ENCODE measurements at regions not wholly inside any gene's neighbourhood (a gene's known extent, or its start where the extent isn't known, plus 50 kb on each side); places are given as distances from the start of the nearest gene placed in this dataset.

- Histone ChIP-seq H3K4me2 (ENCODE audit: low read length) (no peak overlapping the region), H3K4ac (ENCODE audit: low read depth, low read length) (no peak overlapping the region), H4K8ac (ENCODE audit: low read depth, low read length) (no peak overlapping the region), H3K9ac (ENCODE audit: low read length) (no peak overlapping the region), H3K27me3 (ENCODE audit: insufficient read depth, low read length, poor library complexity) (no peaks in the 10 kb centered on the region), H2AK5ac (ENCODE audit: low read length) (no peak overlapping the region), H3K4me1 (ENCODE audit: control insufficient read depth, low read depth, low read length) (no peaks in the 10 kb centered on the region), H2BK15ac (replicated peaks; ENCODE audit: low read depth) (no peak overlapping the region), H3K36me3 (ENCODE audit: control insufficient read depth, insufficient read depth, low read length) (no peaks in the 10 kb centered on the region), H3K23ac (ENCODE audit: low read length) (no peak overlapping the region), H3K79me1 (ENCODE audit: low read length) (no peaks in the 10 kb centered on the region), H3K4me3 (ENCODE audit: low read length) (no peak overlapping the region), H3K79me2 (ENCODE audit: control insufficient read depth, insufficient read depth, low read length) (no peaks in the 10 kb centered on the region), H4K5ac (ENCODE audit: low read length) (no peak overlapping the region), H3K27ac (ENCODE audit: low read depth, low read length) (no peak overlapping the region), H3K18ac (ENCODE audit: low read length) (no peak overlapping the region), H2BK5ac (ENCODE audit: low read length) (no peak overlapping the region), H2BK120ac (ENCODE audit: low read depth, low read length) (no peak overlapping the region), H3K56ac (ENCODE audit: low read length) (no peak overlapping the region)
- no CpG with 5 or more reads among the region's 3 CpGs for WGBS (ENCODE audit: extremely low coverage, insufficient coverage, low lambda C conversion rate)
- DNase-seq, result no peak
Observed at GRCh38 chr3:162684260-162684659, 1187.7 kb downstream of the OTOL1 start.

- no peak overlapping the region for H3K9ac ChIP-seq (ENCODE audit: low read length)
- H2BK15ac ChIP-seq (replicated peaks; ENCODE audit: low read depth), result no peak overlapping the region
- WGBS (ENCODE audit: extremely low coverage, insufficient coverage, low lambda C conversion rate), result 100% methylated on average over 1 of the region's 1 CpG
- no peaks in the 10 kb centered on the region for H3K4me1 ChIP-seq (ENCODE audit: control insufficient read depth, low read depth, low read length)
- H3K27ac ChIP-seq (ENCODE audit: low read depth, low read length), result no peak overlapping the region
- H3K4me2 ChIP-seq (ENCODE audit: low read length), result no peak overlapping the region
- H4K5ac ChIP-seq (ENCODE audit: low read length), result no peak overlapping the region
- H3K36me3 ChIP-seq (ENCODE audit: control insufficient read depth, insufficient read depth, low read length), result no peaks in the 10 kb centered on the region
- no peak overlapping the region for H3K4me3 ChIP-seq (ENCODE audit: low read length)
- H3K56ac ChIP-seq (ENCODE audit: low read length), result no peak overlapping the region
- H3K27me3 ChIP-seq (ENCODE audit: insufficient read depth, low read length, poor library complexity), result no peaks in the 10 kb centered on the region
- no peak overlapping the region for H2AK5ac ChIP-seq (ENCODE audit: low read length)
- no peaks in the 10 kb centered on the region for H3K79me1 ChIP-seq (ENCODE audit: low read length)
- H3K4ac ChIP-seq (ENCODE audit: low read depth, low read length), result no peak overlapping the region
- DNase-seq, result no peak
- H4K8ac ChIP-seq (ENCODE audit: low read depth, low read length), result no peak overlapping the region
- no peak overlapping the region for H3K18ac ChIP-seq (ENCODE audit: low read length)
- H3K79me2 ChIP-seq (ENCODE audit: control insufficient read depth, insufficient read depth, low read length), result no peaks in the 10 kb centered on the region
- H2BK5ac ChIP-seq (ENCODE audit: low read length), result no peak overlapping the region
- no peak overlapping the region for H2BK120ac ChIP-seq (ENCODE audit: low read depth, low read length)
- no peak overlapping the region for H3K23ac ChIP-seq (ENCODE audit: low read length)
Observed at GRCh38 chr3:162699291-162699690, 1202.7 kb downstream of the OTOL1 start.

DNA sequence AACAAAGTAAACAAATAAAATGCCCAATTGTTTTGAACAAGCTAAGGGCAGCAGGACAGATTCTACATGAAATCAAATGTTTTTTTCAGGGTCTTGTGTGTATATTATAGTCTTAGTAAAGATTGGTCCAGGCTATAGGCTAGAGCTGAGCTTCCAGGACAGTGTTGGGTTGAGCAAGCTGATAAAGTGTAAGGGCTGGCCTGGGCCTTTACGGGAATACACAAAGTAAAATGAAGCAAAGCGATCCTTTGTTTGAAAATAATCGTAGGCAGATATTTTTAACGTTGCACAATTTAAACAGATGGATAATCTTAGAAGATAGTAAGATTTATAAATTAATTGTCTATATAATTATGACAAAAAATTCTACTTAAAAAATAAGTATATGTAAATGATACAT, 1204.6 kb downstream of the OTOL1 start:
- WGBS (ENCODE audit: extremely low coverage, insufficient coverage, low lambda C conversion rate), result no CpG with 5 or more reads among the region's 4 CpGs
- no peak overlapping the region for H2BK120ac ChIP-seq (ENCODE audit: low read depth, low read length)
- no peak overlapping the region for H3K27ac ChIP-seq (ENCODE audit: low read depth, low read length)
- H3K79me2 ChIP-seq (ENCODE audit: control insufficient read depth, insufficient read depth, low read length), result no peaks in the 10 kb centered on the region
- no peak overlapping the region for H4K5ac ChIP-seq (ENCODE audit: low read length)
- no peak overlapping the region for H3K23ac ChIP-seq (ENCODE audit: low read length)
- H2BK5ac ChIP-seq (ENCODE audit: low read length), result no peak overlapping the region
- H4K8ac ChIP-seq (ENCODE audit: low read depth, low read length), result no peak overlapping the region
- H3K4me3 ChIP-seq (ENCODE audit: low read length), result no peak overlapping the region
- no peaks in the 10 kb centered on the region for H3K79me1 ChIP-seq (ENCODE audit: low read length)
- no peaks in the 10 kb centered on the region for H3K4me1 ChIP-seq (ENCODE audit: control insufficient read depth, low read depth, low read length)
- H3K36me3 ChIP-seq (ENCODE audit: control insufficient read depth, insufficient read depth, low read length), result no peaks in the 10 kb centered on the region
- no peak overlapping the region for H2AK5ac ChIP-seq (ENCODE audit: low read length)
- H3K27me3 ChIP-seq (ENCODE audit: insufficient read depth, low read length, poor library complexity), result no peaks in the 10 kb centered on the region
- H3K4me2 ChIP-seq (ENCODE audit: low read length), result no peak overlapping the region
- no peak overlapping the region for H3K4ac ChIP-seq (ENCODE audit: low read depth, low read length)
- H3K56ac ChIP-seq (ENCODE audit: low read length), result no peak overlapping the region
- no peak overlapping the region for H2BK15ac ChIP-seq (replicated peaks; ENCODE audit: low read depth)
- no peak overlapping the region for H3K18ac ChIP-seq (ENCODE audit: low read length)
- DNase-seq, result no peak
- no peak overlapping the region for H3K9ac ChIP-seq (ENCODE audit: low read length)

DNA sequence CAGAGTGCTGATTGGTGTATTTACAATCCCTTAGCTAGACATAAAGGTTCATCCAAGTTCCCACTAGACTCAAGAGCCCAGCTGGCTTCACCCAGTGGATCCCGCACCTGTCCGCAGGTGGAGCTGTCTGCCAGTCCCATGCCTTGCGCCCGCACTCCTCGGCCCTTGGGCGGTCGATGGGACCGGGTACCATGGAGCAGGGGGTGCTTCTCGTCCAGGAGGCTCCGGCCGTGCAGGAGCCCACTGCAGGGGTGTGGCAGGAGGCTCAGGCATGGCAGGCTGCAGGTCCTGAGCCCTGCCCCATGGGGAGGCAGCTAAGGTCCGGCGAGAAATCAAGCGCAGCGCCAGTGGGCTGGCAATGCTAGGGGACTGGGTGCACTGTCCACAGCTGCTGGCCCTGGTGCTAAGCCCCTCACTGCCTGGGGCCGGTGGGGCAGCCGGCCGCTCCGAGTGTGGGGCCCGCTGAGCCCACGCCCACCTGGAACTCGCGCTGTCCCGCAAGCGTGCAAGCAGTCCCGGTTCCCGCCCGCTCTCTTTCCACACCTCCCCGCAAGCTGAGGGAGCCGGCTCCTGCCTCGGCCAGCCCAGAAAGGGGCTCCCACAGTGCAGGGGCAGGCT, 1206.3 kb downstream of the OTOL1 start:
- DNase-seq, result no peak
- Histone ChIP-seq H2BK120ac (ENCODE audit: low read depth, low read length) (no peak overlapping the region), H3K79me2 (ENCODE audit: control insufficient read depth, insufficient read depth, low read length) (no peaks in the 10 kb centered on the region), H4K8ac (ENCODE audit: low read depth, low read length) (no peak overlapping the region), H3K4ac (ENCODE audit: low read depth, low read length) (no peak overlapping the region), H3K18ac (ENCODE audit: low read length) (no peak overlapping the region), H3K36me3 (ENCODE audit: control insufficient read depth, insufficient read depth, low read length) (no peaks in the 10 kb centered on the region), H3K56ac (ENCODE audit: low read length) (no peak overlapping the region), H2AK5ac (ENCODE audit: low read length) (no peak overlapping the region), H3K9ac (ENCODE audit: low read length) (no peak overlapping the region), H3K27me3 (ENCODE audit: insufficient read depth, low read length, poor library complexity) (no peaks in the 10 kb centered on the region), H3K4me2 (ENCODE audit: low read length) (no peak overlapping the region), H4K5ac (ENCODE audit: low read length) (no peak overlapping the region), H2BK15ac (replicated peaks; ENCODE audit: low read depth) (no peak overlapping the region), H3K4me1 (ENCODE audit: control insufficient read depth, low read depth, low read length) (no peaks in the 10 kb centered on the region), H3K4me3 (ENCODE audit: low read length) (no peak overlapping the region), H3K79me1 (ENCODE audit: low read length) (no peaks in the 10 kb centered on the region), H2BK5ac (ENCODE audit: low read length) (no peak overlapping the region), H3K27ac (ENCODE audit: low read depth, low read length) (no peak overlapping the region), H3K23ac (ENCODE audit: low read length) (no peak overlapping the region)
- no CpG with 5 or more reads among the region's 31 CpGs for WGBS (ENCODE audit: extremely low coverage, insufficient coverage, low lambda C conversion rate)

GRCh38 chr3:162704238-162704637, 1207.6 kb downstream of the OTOL1 start:
- no peak overlapping the region for H2BK5ac ChIP-seq (ENCODE audit: low read length)
- no peak overlapping the region for H3K23ac ChIP-seq (ENCODE audit: low read length)
- no peak overlapping the region for H3K56ac ChIP-seq (ENCODE audit: low read length)
- H2BK15ac ChIP-seq (replicated peaks; ENCODE audit: low read depth), result no peak overlapping the region
- H3K27ac ChIP-seq (ENCODE audit: low read depth, low read length), result no peak overlapping the region
- H3K4me2 ChIP-seq (ENCODE audit: low read length), result no peak overlapping the region
- H3K4me3 ChIP-seq (ENCODE audit: low read length), result no peak overlapping the region
- DNase-seq, result no peak
- H3K18ac ChIP-seq (ENCODE audit: low read length), result no peak overlapping the region
- no CpG with 5 or more reads among the region's 1 CpG for WGBS (ENCODE audit: extremely low coverage, insufficient coverage, low lambda C conversion rate)
- H4K8ac ChIP-seq (ENCODE audit: low read depth, low read length), result no peak overlapping the region
- no peak overlapping the region for H2AK5ac ChIP-seq (ENCODE audit: low read length)
- no peak overlapping the region for H4K5ac ChIP-seq (ENCODE audit: low read length)
- no peak overlapping the region for H3K4ac ChIP-seq (ENCODE audit: low read depth, low read length)
- H3K36me3 ChIP-seq (ENCODE audit: control insufficient read depth, insufficient read depth, low read length), result no peaks in the 10 kb centered on the region
- no peaks in the 10 kb centered on the region for H3K79me2 ChIP-seq (ENCODE audit: control insufficient read depth, insufficient read depth, low read length)
- no peaks in the 10 kb centered on the region for H3K79me1 ChIP-seq (ENCODE audit: low read length)
- H3K9ac ChIP-seq (ENCODE audit: low read length), result no peak overlapping the region
- H2BK120ac ChIP-seq (ENCODE audit: low read depth, low read length), result no peak overlapping the region
- H3K4me1 ChIP-seq (ENCODE audit: control insufficient read depth, low read depth, low read length), result no peaks in the 10 kb centered on the region
- no peaks in the 10 kb centered on the region for H3K27me3 ChIP-seq (ENCODE audit: insufficient read depth, low read length, poor library complexity)

DNA sequence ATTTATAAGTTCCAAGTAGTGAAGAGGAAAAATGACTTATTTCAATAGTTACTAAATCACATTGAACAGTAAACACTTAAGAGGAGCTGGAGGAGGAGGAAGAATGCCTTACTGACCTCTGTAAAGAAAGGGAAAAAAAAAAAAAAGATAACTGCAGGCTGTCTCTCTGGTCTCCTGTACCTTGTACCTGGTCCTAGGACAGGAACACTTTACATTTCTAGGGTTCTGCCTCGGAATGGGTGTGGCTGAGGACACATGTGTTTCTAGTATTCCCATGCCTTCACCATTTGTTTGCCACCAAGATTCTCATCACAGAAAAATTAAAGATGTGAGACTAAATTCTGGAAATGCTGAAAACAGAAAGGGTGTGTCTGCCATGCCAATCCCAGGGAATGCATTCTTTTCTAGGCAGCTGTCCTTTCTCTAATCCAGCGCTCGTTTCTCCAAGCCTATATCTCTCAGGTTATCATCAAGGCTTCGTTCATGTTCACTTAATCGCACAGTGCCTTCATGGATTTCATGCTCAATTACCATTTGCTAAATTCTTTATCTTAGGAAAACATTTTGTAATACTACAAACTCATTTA, 1208.3 kb downstream of the OTOL1 start:
- WGBS (ENCODE audit: extremely low coverage, insufficient coverage, low lambda C conversion rate), result no CpG with 5 or more reads among the region's 5 CpGs
- DNase-seq, result no peak
- peak overlapping the region; percentile 68 for H3K18ac ChIP-seq (ENCODE audit: low read length)

More for the DNA sequence above, 1208.3 kb downstream of the OTOL1 start:
- no peak overlapping the region for H4K8ac ChIP-seq (ENCODE audit: low read depth, low read length)
- no peaks in the 10 kb centered on the region for H3K79me1 ChIP-seq (ENCODE audit: low read length)
- H3K4me2 ChIP-seq (ENCODE audit: low read length), result no peak overlapping the region
- H2BK15ac ChIP-seq (replicated peaks; ENCODE audit: low read depth), result peak overlapping the region; percentile 78
- H3K4me3 ChIP-seq (ENCODE audit: low read length), result no peak overlapping the region
- H3K23ac ChIP-seq (ENCODE audit: low read length), result no peak overlapping the region
- H3K56ac ChIP-seq (ENCODE audit: low read length), result peak overlapping the region; percentile 27
- H2BK5ac ChIP-seq (ENCODE audit: low read length), result no peak overlapping the region
- no peaks in the 10 kb centered on the region for H3K79me2 ChIP-seq (ENCODE audit: control insufficient read depth, insufficient read depth, low read length)
- no peaks in the 10 kb centered on the region for H3K36me3 ChIP-seq (ENCODE audit: control insufficient read depth, insufficient read depth, low read length)
- H3K27me3 ChIP-seq (ENCODE audit: insufficient read depth, low read length, poor library complexity), result no peaks in the 10 kb centered on the region
- no peak overlapping the region for H3K9ac ChIP-seq (ENCODE audit: low read length)
- H2AK5ac ChIP-seq (ENCODE audit: low read length), result no peak overlapping the region
- no peaks in the 10 kb centered on the region for H3K4me1 ChIP-seq (ENCODE audit: control insufficient read depth, low read depth, low read length)
- H2BK120ac ChIP-seq (ENCODE audit: low read depth, low read length), result no peak overlapping the region
- H3K4ac ChIP-seq (ENCODE audit: low read depth, low read length), result no peak overlapping the region
- no peak overlapping the region for H3K27ac ChIP-seq (ENCODE audit: low read depth, low read length)
- no peak overlapping the region for H4K5ac ChIP-seq (ENCODE audit: low read length)
